ENCODE measurements at regions not wholly inside any gene's neighbourhood (a gene's known extent, or its start where the extent isn't known, plus 50 kb on each side); places are given as distances from the start of the nearest gene placed in this dataset.
"Not testable (repeated sequence)": the region's sequence is repeated elsewhere in the genome, so short reads cannot be mapped to it uniquely, and the experiment has no call there.

- DNase-seq (ENCODE audit: low spot score): peak; percentile 60
Measured at GRCh38 chr3:61381745-61382392, 130.6 kb upstream of the FHIT start.

GRCh38 chr3:61387817-61388216, 136.6 kb upstream of the FHIT start:
- DNase-seq (ENCODE audit: low spot score): no peak

- not testable (repeated sequence) for DNase-seq (ENCODE audit: low spot score)
Measured at GRCh38 chr3:61393480-61393947, 142.3 kb upstream of the FHIT start.

GRCh38 chr3:61401359-61401758, 150.1 kb upstream of the FHIT start:
- DNase-seq (ENCODE audit: low spot score): no peak

- no peak for DNase-seq (ENCODE audit: low spot score)
Measured at GRCh38 chr3:61407397-61407796, 154.0 kb upstream of the PTPRG start.

- DNase-seq (ENCODE audit: low spot score): no peak
Measured at GRCh38 chr3:61409638-61410037, 151.7 kb upstream of the PTPRG start.

- not testable (repeated sequence) for DNase-seq (ENCODE audit: low spot score)
Measured at GRCh38 chr3:61410358-61410757, 151.0 kb upstream of the PTPRG start.

GRCh38 chr3:61411009-61411662, 150.2 kb upstream of the PTPRG start:
- no peak for DNase-seq (ENCODE audit: low spot score)

GRCh38 chr3:61414456-61414855, 146.9 kb upstream of the PTPRG start:
- DNase-seq (ENCODE audit: low spot score): no peak

- DNase-seq (ENCODE audit: low spot score): no peak
Measured at GRCh38 chr3:61415201-61415600, 146.2 kb upstream of the PTPRG start.

GRCh38 chr3:61416618-61417017, 144.8 kb upstream of the PTPRG start:
- no peak for DNase-seq (ENCODE audit: low spot score)

- no peak for DNase-seq (ENCODE audit: low spot score)
Measured at GRCh38 chr3:61417352-61417751, 144.0 kb upstream of the PTPRG start.

GRCh38 chr3:61420136-61420759, 141.1 kb upstream of the PTPRG start:
- no peak for DNase-seq (ENCODE audit: low spot score)

- DNase-seq (ENCODE audit: low spot score): no peak
Measured at GRCh38 chr3:61422945-61423673, 138.3 kb upstream of the PTPRG start.

GRCh38 chr3:61425356-61425755, 136.0 kb upstream of the PTPRG start:
- DNase-seq (ENCODE audit: low spot score): no peak

- no peak for DNase-seq (ENCODE audit: low spot score)
Measured at GRCh38 chr3:61429106-61429505, 132.3 kb upstream of the PTPRG start.

- not testable (repeated sequence) for DNase-seq (ENCODE audit: low spot score)
Measured at GRCh38 chr3:61434901-61435300, 126.5 kb upstream of the PTPRG start.

GRCh38 chr3:61435361-61435760, 126.0 kb upstream of the PTPRG start:
- DNase-seq (ENCODE audit: low spot score): not testable (repeated sequence)

- DNase-seq (ENCODE audit: low spot score): no peak
Measured at GRCh38 chr3:61438253-61439121, 122.9 kb upstream of the PTPRG start.

- DNase-seq (ENCODE audit: low spot score): no peak
Measured at GRCh38 chr3:61439122-61439458, 122.3 kb upstream of the PTPRG start.

GRCh38 chr3:61442696-61443095, 118.7 kb upstream of the PTPRG start:
- no peak for DNase-seq (ENCODE audit: low spot score)

- DNase-seq (ENCODE audit: low spot score): no peak
Measured at GRCh38 chr3:61443886-61444285, 117.5 kb upstream of the PTPRG start.

Data from NAMALWA (cell line).